ENCODE measurements at regions not wholly inside any gene's neighbourhood (a gene's known extent, or its start where the extent isn't known, plus 50 kb on each side); places are given as distances from the start of the nearest gene placed in this dataset.

GRCh38 chr4:71247706-71248105 is 91.1 kb upstream of the SLC4A4 start:
- H3K4me3 ChIP-seq (ENCODE audit: low read depth, low read length): no peak overlapping the region
- no peak for TF ChIP-seq CTCF (IDR thresholded peaks at IDR 0.05; ENCODE audit: low read depth, low read length, missing control alignments)
- DNase-seq (ENCODE audit: low read depth): no peak

GRCh38 chr4:71251261-71251660 is 87.6 kb upstream of the SLC4A4 start:
- no peak for TF ChIP-seq CTCF (IDR thresholded peaks at IDR 0.05; ENCODE audit: low read depth, low read length, missing control alignments)
- DNase-seq (ENCODE audit: low read depth): no peak
- H3K4me3 ChIP-seq (ENCODE audit: low read depth, low read length): no peak overlapping the region

- TF ChIP-seq CTCF (IDR thresholded peaks at IDR 0.05; ENCODE audit: low read depth, low read length, missing control alignments): no peak
- no peak for DNase-seq (ENCODE audit: low read depth)
- no peak overlapping the region for H3K4me3 ChIP-seq (ENCODE audit: low read depth, low read length)
Observed at GRCh38 chr4:71253545-71253944, 85.3 kb upstream of the SLC4A4 start.

GRCh38 chr4:71254451-71255012 is 84.3 kb upstream of the SLC4A4 start:
- no peak for TF ChIP-seq CTCF (IDR thresholded peaks at IDR 0.05; ENCODE audit: low read depth, low read length, missing control alignments)
- H3K4me3 ChIP-seq (ENCODE audit: low read depth, low read length): no peak overlapping the region

GRCh38 chr4:71255976-71256375 is 82.8 kb upstream of the SLC4A4 start:
- no peak for DNase-seq (ENCODE audit: low read depth)

More at GRCh38 chr4:71254451-71255012, 84.3 kb upstream of the SLC4A4 start:
- DNase-seq (ENCODE audit: low read depth): no peak

GRCh38 chr4:71257761-71258160 is 81.1 kb upstream of the SLC4A4 start:
- no peak for DNase-seq (ENCODE audit: low read depth)
- H3K4me3 ChIP-seq (ENCODE audit: low read depth, low read length): no peak overlapping the region
- TF ChIP-seq CTCF (IDR thresholded peaks at IDR 0.05; ENCODE audit: low read depth, low read length, missing control alignments): no peak

More at GRCh38 chr4:71255976-71256375, 82.8 kb upstream of the SLC4A4 start:
- TF ChIP-seq CTCF (IDR thresholded peaks at IDR 0.05; ENCODE audit: low read depth, low read length, missing control alignments): no peak
- no peak overlapping the region for H3K4me3 ChIP-seq (ENCODE audit: low read depth, low read length)

- no peak for DNase-seq (ENCODE audit: low read depth)
- no peak overlapping the region for H3K4me3 ChIP-seq (ENCODE audit: low read depth, low read length)
- no peak for TF ChIP-seq CTCF (IDR thresholded peaks at IDR 0.05; ENCODE audit: low read depth, low read length, missing control alignments)
Observed at GRCh38 chr4:71258323-71258722, 80.5 kb upstream of the SLC4A4 start.

Data from GM12864 (cell line).